ENCODE measurements at regions not wholly inside any gene's neighbourhood (a gene's known extent, or its start where the extent isn't known, plus 50 kb on each side); places are given as distances from the start of the nearest gene placed in this dataset.

DNA sequence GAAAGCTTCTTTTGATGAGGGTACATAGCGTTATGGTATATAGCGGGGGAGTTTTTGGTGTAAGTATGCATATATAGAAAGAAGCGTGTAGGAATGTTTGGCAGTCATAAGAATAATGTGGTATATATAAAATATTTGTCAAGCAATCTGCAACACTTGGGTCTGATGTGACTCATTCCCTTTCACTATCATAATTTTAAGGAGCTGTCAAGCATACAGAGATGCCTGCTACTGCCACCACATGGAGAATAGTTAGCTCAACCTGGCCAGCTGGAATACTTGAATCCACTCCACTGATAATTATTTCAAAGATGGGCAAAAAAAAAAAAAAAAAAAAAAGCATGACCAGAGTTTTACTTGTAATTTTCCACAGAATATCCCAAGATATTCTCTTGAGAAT lies 559.8 kb upstream of the REG3G start:
- no peak for TF ChIP-seq CTCF (IDR thresholded peaks at IDR 0.05 in 4 of 5, conservative IDR thresholded peaks at IDR 0.05 in 1 of 5)
- TF ChIP-seq POLR2A (IDR thresholded peaks at IDR 0.05): no peak
- in situ Hi-C loops (cut with MboI; ENCODE audit: low sequenced_read_pairs in 4 of 4): no loop called here
- Histone ChIP-seq H3K4me3 (no peak overlapping the region), H3K4me1 (no peaks in the 10 kb centered on the region), H3K9me3 (no peaks in the 10 kb centered on the region), H3K27me3 (no peaks in the 10 kb centered on the region), H3K36me3 (no peaks in the 10 kb centered on the region), H3K27ac (no peak overlapping the region)
- DNase-seq: no peak
- ATAC-seq: no peak
- intact Hi-C loops (cut with DNase I; ENCODE audit: low total_unique reads): no loop called here

DNA sequence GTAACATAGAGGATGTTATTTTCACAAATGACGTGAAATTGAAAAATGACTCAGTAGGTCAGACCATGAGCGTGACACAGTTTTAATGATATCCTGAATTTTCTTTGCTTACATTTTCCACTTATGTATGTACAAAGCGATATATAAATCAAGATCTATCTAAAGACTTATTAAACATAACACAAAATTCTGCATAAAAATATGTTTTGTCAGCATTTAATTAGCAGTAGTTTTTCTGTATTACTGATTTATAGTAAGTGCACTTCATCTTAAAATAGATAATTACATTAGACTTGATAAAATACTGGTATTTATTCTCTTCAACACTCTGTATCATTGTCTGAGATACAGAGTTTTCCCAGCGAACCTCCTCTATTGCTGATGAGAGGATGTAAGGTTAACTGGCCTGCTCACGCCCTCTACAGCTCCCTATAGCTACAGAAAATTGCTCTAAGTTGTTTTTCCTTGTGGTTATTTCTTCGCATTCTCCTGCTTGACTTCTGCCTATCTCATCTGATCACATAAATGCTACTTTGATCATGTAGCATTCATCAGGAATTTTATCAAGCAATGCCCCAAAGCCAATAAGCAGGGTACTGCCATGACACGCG lies 548.8 kb upstream of the REG3G start:
- ATAC-seq: no peak
- H3K4me1 ChIP-seq: no peaks in the 10 kb centered on the region
- TF ChIP-seq POLR2A (IDR thresholded peaks at IDR 0.05) (no peak), CTCF (IDR thresholded peaks at IDR 0.05 in 4 of 5, conservative IDR thresholded peaks at IDR 0.05 in 1 of 5) (no peak)

GRCh38 chr2:78486565-78486964 lies 538.9 kb upstream of the REG3G start:
- intact Hi-C loops (cut with DNase I; ENCODE audit: low total_unique reads) (no loop called here), in situ Hi-C loops (cut with MboI; ENCODE audit: low sequenced_read_pairs in 4 of 4) (no loop called here)
- no peaks in the 10 kb centered on the region for H3K4me1 ChIP-seq
- no peaks in the 10 kb centered on the region for H3K9me3 ChIP-seq
- no peaks in the 10 kb centered on the region for H3K36me3 ChIP-seq
- no peak overlapping the region for H3K4me3 ChIP-seq
- TF ChIP-seq CTCF (IDR thresholded peaks at IDR 0.05 in 4 of 5, conservative IDR thresholded peaks at IDR 0.05 in 1 of 5) (no peak), POLR2A (IDR thresholded peaks at IDR 0.05) (no peak)
- H3K27ac ChIP-seq: no peak overlapping the region
- DNase-seq (no peak), ATAC-seq (no peak)
- H3K27me3 ChIP-seq: no peaks in the 10 kb centered on the region

More for the DNA sequence above, 548.8 kb upstream of the REG3G start:
- no peaks in the 10 kb centered on the region for H3K27me3 ChIP-seq
- in situ Hi-C loops (cut with MboI; ENCODE audit: low sequenced_read_pairs in 4 of 4): no loop called here
- H3K4me3 ChIP-seq: no peak overlapping the region
- no peak for DNase-seq
- no peaks in the 10 kb centered on the region for H3K36me3 ChIP-seq
- intact Hi-C loops (cut with DNase I; ENCODE audit: low total_unique reads): no loop called here
- no peaks in the 10 kb centered on the region for H3K9me3 ChIP-seq
- H3K27ac ChIP-seq: no peak overlapping the region

DNA sequence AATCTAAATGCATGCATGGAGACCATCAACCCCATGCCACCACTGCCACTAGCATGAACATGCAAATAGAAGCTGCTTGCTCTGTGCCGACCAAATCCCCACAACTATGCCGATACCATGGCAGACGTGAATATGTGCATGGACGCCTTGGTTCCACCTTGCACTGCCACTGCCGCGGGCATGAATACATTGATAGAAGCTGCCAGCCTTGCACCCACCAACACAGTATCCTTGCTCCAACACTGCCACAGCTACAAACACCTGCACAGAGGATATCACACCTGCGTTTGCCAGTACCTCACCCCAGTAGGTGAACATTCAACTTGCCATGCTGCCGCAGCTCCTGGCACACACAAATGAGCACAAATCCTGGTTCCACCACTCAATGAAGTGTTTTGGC lies 527.4 kb upstream of the REG3G start:
- no peaks in the 10 kb centered on the region for H3K4me1 ChIP-seq
- no peak overlapping the region for H3K27ac ChIP-seq
- H3K4me3 ChIP-seq: no peak overlapping the region
- in situ Hi-C loops (cut with MboI; ENCODE audit: low sequenced_read_pairs in 4 of 4): no loop called here
- TF ChIP-seq CTCF (IDR thresholded peaks at IDR 0.05 in 4 of 5, conservative IDR thresholded peaks at IDR 0.05 in 1 of 5) (no peak), POLR2A (IDR thresholded peaks at IDR 0.05) (no peak)
- no peaks in the 10 kb centered on the region for H3K27me3 ChIP-seq
- DNase-seq (no peak), ATAC-seq (no peak)
- intact Hi-C loops (cut with DNase I; ENCODE audit: low total_unique reads): no loop called here
- no peaks in the 10 kb centered on the region for H3K9me3 ChIP-seq
- H3K36me3 ChIP-seq: no peaks in the 10 kb centered on the region

DNA sequence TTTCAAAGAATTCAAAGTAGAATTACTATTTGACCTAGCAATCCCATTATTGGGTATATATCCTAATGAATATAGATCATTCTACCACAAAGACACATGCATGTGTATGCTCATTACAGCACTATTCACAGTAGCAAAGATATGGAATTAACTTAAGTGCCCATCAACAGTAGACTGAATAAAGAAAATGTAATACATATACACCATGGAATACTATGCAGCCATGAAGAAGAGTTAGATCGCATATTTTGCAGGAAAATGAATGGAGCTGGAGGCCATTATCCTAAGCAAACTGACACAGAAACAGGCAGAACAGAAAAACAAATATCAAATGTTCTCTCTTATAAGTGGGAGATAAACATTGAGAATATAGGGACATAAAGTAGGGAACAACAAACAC lies 519.2 kb upstream of the REG3G start:
- DNase-seq: no peak
- TF ChIP-seq CTCF (IDR thresholded peaks at IDR 0.05 in 4 of 5, conservative IDR thresholded peaks at IDR 0.05 in 1 of 5) (no peak), POLR2A (IDR thresholded peaks at IDR 0.05) (no peak)
- no peaks in the 10 kb centered on the region for H3K27me3 ChIP-seq
- no peaks in the 10 kb centered on the region for H3K36me3 ChIP-seq
- no peak overlapping the region for H3K27ac ChIP-seq
- in situ Hi-C loops (cut with MboI; ENCODE audit: low sequenced_read_pairs in 4 of 4) (no loop called here), intact Hi-C loops (cut with DNase I; ENCODE audit: low total_unique reads) (no loop called here)
- no peaks in the 10 kb centered on the region for H3K4me1 ChIP-seq
- no peaks in the 10 kb centered on the region for H3K9me3 ChIP-seq
- no peak for ATAC-seq
- no peak overlapping the region for H3K4me3 ChIP-seq
